Left forelimb (tissue), 1 donor: ENCODE measurements at regions not wholly inside any gene's neighbourhood (a gene's known extent, or its start where the extent isn't known, plus 50 kb on each side); places are given as distances from the start of the nearest gene placed in this dataset.

ENCODE experiments used
- DNase-seq: peaks from one replicate; pipeline ENCODE4 v3.0.0-alpha.2; 2018; ENCODE audit warnings: low spot score

- DNase-seq: no peak
These were observed 514.4 kb upstream of the SALL1 start for GRCh38 chr16:51665436-51665998.

- no peak for DNase-seq
These were observed 507.5 kb upstream of the SALL1 start for GRCh38 chr16:51658531-51658930.

- no peak for DNase-seq
These were observed 506.8 kb upstream of the SALL1 start for GRCh38 chr16:51657848-51658247.

- DNase-seq: no peak
These were observed 504.2 kb upstream of the SALL1 start for GRCh38 chr16:51655249-51655648.

- no peak for DNase-seq
These were observed 500.0 kb upstream of the SALL1 start for GRCh38 chr16:51651061-51651466.

- no peak for DNase-seq
These were observed 498.6 kb upstream of the SALL1 start for GRCh38 chr16:51649631-51650030.

- DNase-seq: no peak
These were observed 497.5 kb upstream of the SALL1 start for GRCh38 chr16:51648526-51648925.

- DNase-seq: no peak
These were observed 490.2 kb upstream of the SALL1 start for GRCh38 chr16:51641191-51641765.

- DNase-seq: no peak
These were observed 489.1 kb upstream of the SALL1 start for GRCh38 chr16:51640196-51640595.

- DNase-seq: no peak
These were observed 487.5 kb upstream of the SALL1 start for GRCh38 chr16:51638339-51639135.

- DNase-seq: no peak
These were observed 486.7 kb upstream of the SALL1 start for GRCh38 chr16:51637770-51638094.

- no peak for DNase-seq
These were observed 486.1 kb upstream of the SALL1 start for GRCh38 chr16:51636920-51637769.

GRCh38 chr16:51635181-51635580 lies 484.1 kb upstream of the SALL1 start:
- DNase-seq: no peak

GRCh38 chr16:51630076-51630475 lies 479.0 kb upstream of the SALL1 start:
- no peak for DNase-seq

- DNase-seq: no peak
These were observed 478.5 kb upstream of the SALL1 start for GRCh38 chr16:51629576-51629975.

GRCh38 chr16:51624080-51624775 lies 473.2 kb upstream of the SALL1 start:
- no peak for DNase-seq

- DNase-seq: no peak
These were observed 470.5 kb upstream of the SALL1 start for GRCh38 chr16:51621610-51622009.

GRCh38 chr16:51615141-51615540 lies 464.1 kb upstream of the SALL1 start:
- DNase-seq: no peak

- no peak for DNase-seq
These were observed 456.2 kb upstream of the SALL1 start for GRCh38 chr16:51607201-51607651.

- DNase-seq: no peak
These were observed 445.2 kb upstream of the SALL1 start for GRCh38 chr16:51596247-51596646.

- no peak for DNase-seq
These were observed 441.6 kb upstream of the SALL1 start for GRCh38 chr16:51592535-51593300.
